ENCODE measurements at regions not wholly inside any gene's neighbourhood (a gene's known extent, or its start where the extent isn't known, plus 50 kb on each side); places are given as distances from the start of the nearest gene placed in this dataset.

DNA sequence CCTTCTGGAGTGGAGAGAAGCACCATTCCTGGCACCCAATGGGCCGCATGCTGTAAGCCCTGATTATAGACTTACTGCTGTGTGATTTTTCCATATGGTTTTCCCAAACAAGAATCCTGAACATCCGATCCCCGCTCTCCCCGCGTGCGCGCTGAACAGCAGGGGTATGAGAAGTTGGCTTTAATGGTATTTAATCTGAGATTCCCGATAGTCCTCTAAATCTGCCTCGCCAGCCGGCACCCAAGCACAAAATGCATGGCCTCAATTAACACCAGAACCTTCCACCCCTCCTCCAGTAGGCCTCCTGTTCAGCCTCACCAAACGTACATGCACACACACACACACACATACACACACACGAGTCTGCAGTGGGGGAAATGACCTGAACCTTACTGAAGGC, 480.3 kb downstream of the BCL11A start:
- no peaks in the 10 kb centered on the region for H3K36me3 ChIP-seq (ENCODE audit: insufficient read depth, low read length)
- H3K27me3 ChIP-seq (ENCODE audit: insufficient read depth, low read length): no peaks in the 10 kb centered on the region
- H3K4me1 ChIP-seq (ENCODE audit: insufficient read depth, low read length): no peaks in the 10 kb centered on the region
- no peaks in the 10 kb centered on the region for H3K9me3 ChIP-seq (ENCODE audit: low read depth, low read length)
- H4K20me1 ChIP-seq (ENCODE audit: insufficient read depth, low read length): no peaks in the 10 kb centered on the region
- no peaks in the 10 kb centered on the region for H3K79me2 ChIP-seq (ENCODE audit: insufficient read depth, low read length)
- H3K27ac ChIP-seq (ENCODE audit: low read depth, low read length): no peak overlapping the region
- TF ChIP-seq, protein P1, sequence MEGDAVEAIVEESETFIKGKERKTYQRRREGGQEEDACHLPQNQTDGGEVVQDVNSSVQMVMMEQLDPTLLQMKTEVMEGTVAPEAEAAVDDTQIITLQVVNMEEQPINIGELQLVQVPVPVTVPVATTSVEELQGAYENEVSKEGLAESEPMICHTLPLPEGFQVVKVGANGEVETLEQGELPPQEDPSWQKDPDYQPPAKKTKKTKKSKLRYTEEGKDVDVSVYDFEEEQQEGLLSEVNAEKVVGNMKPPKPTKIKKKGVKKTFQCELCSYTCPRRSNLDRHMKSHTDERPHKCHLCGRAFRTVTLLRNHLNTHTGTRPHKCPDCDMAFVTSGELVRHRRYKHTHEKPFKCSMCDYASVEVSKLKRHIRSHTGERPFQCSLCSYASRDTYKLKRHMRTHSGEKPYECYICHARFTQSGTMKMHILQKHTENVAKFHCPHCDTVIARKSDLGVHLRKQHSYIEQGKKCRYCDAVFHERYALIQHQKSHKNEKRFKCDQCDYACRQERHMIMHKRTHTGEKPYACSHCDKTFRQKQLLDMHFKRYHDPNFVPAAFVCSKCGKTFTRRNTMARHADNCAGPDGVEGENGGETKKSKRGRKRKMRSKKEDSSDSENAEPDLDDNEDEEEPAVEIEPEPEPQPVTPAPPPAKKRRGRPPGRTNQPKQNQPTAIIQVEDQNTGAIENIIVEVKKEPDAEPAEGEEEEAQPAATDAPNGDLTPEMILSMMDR (IDR thresholded peaks at IDR 0.05; ENCODE audit: extremely low read depth, low read depth, low read length): no peak
- no peak overlapping the region for H2AFZ ChIP-seq (ENCODE audit: low read length)
- no peak overlapping the region for H3K4me3 ChIP-seq (ENCODE audit: insufficient read depth, low read length)
- H3K4me2 ChIP-seq (ENCODE audit: insufficient read depth, low read length): no peak overlapping the region
- no peak for DNase-seq (ENCODE audit: insufficient read length, low spot score, missing footprints)

DNA sequence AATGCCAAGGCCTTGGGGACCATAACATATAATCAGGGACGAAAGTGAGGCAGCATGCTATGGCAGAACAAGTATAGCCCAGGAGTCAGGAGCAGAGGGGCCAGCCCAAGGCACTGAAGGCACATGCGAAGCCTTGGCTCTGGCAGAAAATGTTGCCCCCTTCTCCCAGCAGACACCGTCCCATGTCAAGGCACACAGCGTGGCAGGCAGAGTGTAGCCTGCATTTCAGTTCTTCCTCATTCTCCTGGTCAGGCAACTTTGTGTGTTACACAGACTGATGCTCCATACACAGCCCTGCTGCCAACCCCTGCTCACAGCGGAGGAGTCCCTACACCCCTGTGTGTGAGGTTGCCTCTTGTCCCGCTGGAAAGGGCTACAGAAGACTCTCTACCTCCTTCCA, 480.8 kb downstream of the BCL11A start:
- no peak for DNase-seq (ENCODE audit: insufficient read length, low spot score, missing footprints)

DNA sequence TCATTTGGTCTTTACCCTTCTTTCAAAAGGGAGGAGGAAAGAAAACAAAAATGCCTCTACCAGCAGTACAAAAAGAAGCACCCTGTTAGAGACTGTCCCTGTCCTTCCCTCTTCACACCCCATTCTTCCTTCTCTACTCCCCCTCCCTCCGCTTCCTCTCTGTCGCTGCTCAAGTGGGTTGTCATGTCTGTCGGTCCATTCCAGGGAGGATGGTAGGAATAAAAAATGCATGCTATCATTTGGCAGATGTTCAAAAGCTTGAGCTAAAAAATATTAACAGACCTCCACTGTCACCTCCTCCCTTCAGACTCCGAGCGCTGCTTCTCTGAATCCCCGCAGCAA, 482.0 kb downstream of the BCL11A start:
- TF ChIP-seq, protein P1 (IDR thresholded peaks at IDR 0.05; ENCODE audit: extremely low read depth, low read depth, low read length): no peak
- no peak overlapping the region for H3K4me3 ChIP-seq (ENCODE audit: insufficient read depth, low read length)
- H2AFZ ChIP-seq (ENCODE audit: low read length): no peak overlapping the region
- no peaks in the 10 kb centered on the region for H3K4me1 ChIP-seq (ENCODE audit: insufficient read depth, low read length)
- no peaks in the 10 kb centered on the region for H4K20me1 ChIP-seq (ENCODE audit: insufficient read depth, low read length)
- no peak for DNase-seq (ENCODE audit: insufficient read length, low spot score, missing footprints)
- no peak overlapping the region for H3K4me2 ChIP-seq (ENCODE audit: insufficient read depth, low read length)
- no peaks in the 10 kb centered on the region for H3K79me2 ChIP-seq (ENCODE audit: insufficient read depth, low read length)
- H3K27me3 ChIP-seq (ENCODE audit: insufficient read depth, low read length): no peaks in the 10 kb centered on the region
- no peak overlapping the region for H3K27ac ChIP-seq (ENCODE audit: low read depth, low read length)
- H3K36me3 ChIP-seq (ENCODE audit: insufficient read depth, low read length): no peaks in the 10 kb centered on the region
- H3K9me3 ChIP-seq (ENCODE audit: low read depth, low read length): no peaks in the 10 kb centered on the region

More for the DNA sequence above, 480.8 kb downstream of the BCL11A start:
- H3K27ac ChIP-seq (ENCODE audit: low read depth, low read length): no peak overlapping the region
- no peaks in the 10 kb centered on the region for H3K27me3 ChIP-seq (ENCODE audit: insufficient read depth, low read length)
- no peaks in the 10 kb centered on the region for H3K9me3 ChIP-seq (ENCODE audit: low read depth, low read length)
- H3K4me1 ChIP-seq (ENCODE audit: insufficient read depth, low read length): no peaks in the 10 kb centered on the region
- H3K79me2 ChIP-seq (ENCODE audit: insufficient read depth, low read length): no peaks in the 10 kb centered on the region
- no peak overlapping the region for H2AFZ ChIP-seq (ENCODE audit: low read length)
- TF ChIP-seq, protein P1 (IDR thresholded peaks at IDR 0.05; ENCODE audit: extremely low read depth, low read depth, low read length): no peak
- H4K20me1 ChIP-seq (ENCODE audit: insufficient read depth, low read length): no peaks in the 10 kb centered on the region
- H3K4me3 ChIP-seq (ENCODE audit: insufficient read depth, low read length): no peak overlapping the region
- no peaks in the 10 kb centered on the region for H3K36me3 ChIP-seq (ENCODE audit: insufficient read depth, low read length)
- no peak overlapping the region for H3K4me2 ChIP-seq (ENCODE audit: insufficient read depth, low read length)

DNA sequence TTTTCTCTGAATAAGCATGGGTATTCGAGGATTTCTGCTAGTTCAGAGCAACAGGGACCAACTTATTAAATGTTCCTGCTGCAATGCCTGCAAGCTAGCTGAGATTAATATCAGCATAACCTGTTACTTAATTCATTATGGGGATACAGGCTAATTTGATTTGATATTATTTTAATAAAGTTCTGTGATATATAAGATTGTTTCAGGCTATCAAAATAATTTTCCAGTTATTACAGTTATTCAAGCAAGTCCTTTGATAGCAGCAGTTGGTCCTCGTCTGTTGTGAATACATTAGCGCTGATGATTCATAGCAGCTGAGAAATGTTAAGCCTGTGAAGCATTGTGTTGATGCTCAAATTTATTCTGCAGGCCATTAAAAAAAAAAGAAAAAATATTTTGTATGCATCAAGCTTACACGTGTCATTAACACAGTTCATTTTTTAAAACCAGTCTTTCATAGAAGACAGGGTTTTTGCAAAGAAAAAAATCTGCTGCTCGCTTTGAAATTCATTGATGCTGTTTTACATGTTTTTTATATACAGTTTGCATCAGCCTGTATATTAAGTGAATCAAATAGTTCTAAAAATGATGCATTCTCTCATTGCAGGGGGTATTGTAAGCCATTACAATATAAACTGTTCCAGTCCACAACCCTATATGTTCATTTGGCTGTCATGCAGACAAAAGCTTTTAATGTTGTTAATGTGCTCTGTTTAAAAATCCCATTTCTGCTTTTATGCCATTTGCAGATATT, 482.5 kb downstream of the BCL11A start:
- H3K79me2 ChIP-seq (ENCODE audit: insufficient read depth, low read length): no peaks in the 10 kb centered on the region
- TF ChIP-seq, protein P1 (IDR thresholded peaks at IDR 0.05; ENCODE audit: extremely low read depth, low read depth, low read length): no peak
- no peak for DNase-seq (ENCODE audit: insufficient read length, low spot score, missing footprints)
- H4K20me1 ChIP-seq (ENCODE audit: insufficient read depth, low read length): no peaks in the 10 kb centered on the region
- H3K4me2 ChIP-seq (ENCODE audit: insufficient read depth, low read length): no peak overlapping the region
- no peaks in the 10 kb centered on the region for H3K4me1 ChIP-seq (ENCODE audit: insufficient read depth, low read length)
- H3K4me3 ChIP-seq (ENCODE audit: insufficient read depth, low read length): no peak overlapping the region
- no peaks in the 10 kb centered on the region for H3K36me3 ChIP-seq (ENCODE audit: insufficient read depth, low read length)
- no peak overlapping the region for H2AFZ ChIP-seq (ENCODE audit: low read length)
- H3K9me3 ChIP-seq (ENCODE audit: low read depth, low read length): no peaks in the 10 kb centered on the region
- no peaks in the 10 kb centered on the region for H3K27me3 ChIP-seq (ENCODE audit: insufficient read depth, low read length)
- no peak overlapping the region for H3K27ac ChIP-seq (ENCODE audit: low read depth, low read length)

Measured in osteoblast (primary cell).